B cell (primary cell): ENCODE measurements at regions not wholly inside any gene's neighbourhood (a gene's known extent, or its start where the extent isn't known, plus 50 kb on each side); places are given as distances from the start of the nearest gene placed in this dataset.

Experiments
- ATAC-seq: fragments of 200-7000 bp; cut with Tn5 transposase; one replicate; pipeline ENCODE4 v1.10.0; 2021; ENCODE audit warnings: low read depth, mild to moderate bottlenecking, moderate number of reproducible peaks, moderate library complexity
- CTCF ChIA-PET: fragments of 350-600 bp; sonication (Branson Sonifier 250); formaldehyde crosslinking; loops from one replicate; lab custom pipeline; 2021; ENCODE audit warnings: antibody characterized with exemption, inconsistent platforms; lab: Charles Lee
- POLR2A ChIA-PET: fragments of 350-600 bp; sonication (Branson Sonifier 250); formaldehyde crosslinking; loops from one replicate; lab custom pipeline; 2021; ENCODE audit warnings: antibody characterized with exemption; lab: Charles Lee
- DNase-seq: peaks from one replicate; pipeline ENCODE4 v3.0.0; 2013
- H2AFZ ChIP-seq: 2 replicates; pipeline ENCODE4 v1.6.1; 2012; ENCODE audit warnings: mild to moderate bottlenecking, low read depth, low read length; ENCODE audit not compliant: insufficient read depth, poor library complexity, severe bottlenecking
- H3K27ac ChIP-seq, 2 donors: 1 replicate in 1 of 2; 2 replicates in 1 of 2; pipeline ENCODE4 v1.5.1; 2012 to 2013; ENCODE audit warnings: low read length in 2 of 2, mild to moderate bottlenecking in 2 of 2, moderate library complexity in 1 of 2
- H3K27me3 ChIP-seq, 4 experiments: fragments of 200-600 bp in 1 of 4; sonication (generic) in 1 of 4; replicated peaks in 1 of 4; 1 replicate in 2 of 4; 2 replicates in 2 of 4; pipeline versions ENCODE4 v1.6.1 to v1.7.0; 2013 to 2016; ENCODE audit warnings: low read length in 3 of 4, mild to moderate bottlenecking in 2 of 4, mixed read lengths in 1 of 4, moderate library complexity in 1 of 4; ENCODE audit not compliant: insufficient read depth in 4 of 4, control insufficient read depth in 3 of 4; ENCODE audit errors: control extremely low read depth in 1 of 4
- H3K36me3 ChIP-seq, 2 experiments: replicated peaks in 1 of 2; 1 replicate in 1 of 2; 2 replicates in 1 of 2; pipeline versions ENCODE4 v1.6.1 to v1.7.1; 2013; ENCODE audit warnings: low read length in 1 of 2; ENCODE audit not compliant: insufficient read depth in 2 of 2, control insufficient read depth in 1 of 2; ENCODE audit errors: control extremely low read depth in 1 of 2, extremely low read depth in 1 of 2
- H3K4me1 ChIP-seq, 2 donors: fragments of 200-600 bp in 1 of 2; sonication (generic) in 1 of 2; 1 replicate in 1 of 2; 2 replicates in 1 of 2; pipeline versions ENCODE4 v1.5.1 to v1.6.1; 2013 to 2017; ENCODE audit warnings: low read length in 2 of 2; ENCODE audit not compliant: control insufficient read depth in 2 of 2, insufficient read depth in 2 of 2
- H3K4me2 ChIP-seq: replicated peaks from 2 replicates; pipeline ENCODE3; 2012; ENCODE audit warnings: mild to moderate bottlenecking, low read depth, low read length; ENCODE audit not compliant: poor library complexity, severe bottlenecking
- H3K4me3 ChIP-seq, 5 experiments: fragments of 200-600 bp in 1 of 5; sonication (generic) in 1 of 5; 1 replicate in 3 of 5; 2 replicates in 2 of 5; pipeline versions ENCODE4 v1.5.1 to v1.7.0; 2011 to 2016; ENCODE audit warnings: low read length in 4 of 5, mild to moderate bottlenecking in 4 of 5, low read depth in 2 of 5, control low read depth in 1 of 5, moderate library complexity in 1 of 5; ENCODE audit not compliant: insufficient read depth in 1 of 5; ENCODE audit errors: control extremely low read depth in 1 of 5, extremely low read depth in 1 of 5
- H3K79me2 ChIP-seq: fragments of 200-600 bp; sonication (generic); one replicate; pipeline ENCODE4 v1.6.0; 2016; ENCODE audit warnings: low read length; ENCODE audit not compliant: control insufficient read depth, insufficient read depth
- H3K9ac ChIP-seq: fragments of 200-600 bp; sonication (generic); 2 replicates; pipeline ENCODE4 v1.6.1; 2017; ENCODE audit warnings: mild to moderate bottlenecking, low read length, moderate library complexity
- H3K9me3 ChIP-seq, 3 donors: one replicate each; pipeline versions ENCODE4 v1.6.1 to v1.7.1; 2013; ENCODE audit warnings: low read length in 2 of 3; ENCODE audit not compliant: control insufficient read depth in 2 of 3, insufficient read depth in 1 of 3; ENCODE audit errors: control extremely low read depth in 1 of 3
- H4K20me1 ChIP-seq: 2 replicates; pipeline ENCODE4 v1.6.0; 2012; ENCODE audit warnings: mild to moderate bottlenecking, low read length; ENCODE audit not compliant: insufficient read depth, control insufficient read depth, poor library complexity, severe bottlenecking
- H3K27ac Mint-ChIP-seq: one replicate; pipeline ENCODE4 v1.8.0; 2021; ENCODE audit warnings: mixed read lengths
- H3K27me3 Mint-ChIP-seq: one replicate; pipeline ENCODE4 v1.8.0; 2021; ENCODE audit warnings: mixed read lengths
- H3K4me1 Mint-ChIP-seq: one replicate; pipeline ENCODE4 v1.8.0; 2021; ENCODE audit warnings: mixed read lengths
- H3K4me3 Mint-ChIP-seq: one replicate; pipeline ENCODE4 v1.8.0; 2021; ENCODE audit warnings: mixed read lengths
- H3K9me3 Mint-ChIP-seq: one replicate; pipeline ENCODE4 v1.8.0; 2022; ENCODE audit warnings: mixed read lengths; ENCODE audit not compliant: insufficient read depth
- EZH2 ChIP-seq: IDR thresholded peaks from 2 replicates; pipeline ENCODE4 v1.6.1; 2012; ENCODE audit warnings: borderline replicate concordance, low read depth, mild to moderate bottlenecking, moderate library complexity, low read length; ENCODE audit not compliant: insufficient read depth, poor library complexity, severe bottlenecking
- WGBS: methylation state at CpG from one replicate; pipeline ENCODE4 v1.1.5; 2013; ENCODE audit warnings: missing lambda C conversion rate; ENCODE audit not compliant: insufficient coverage; 5-methylcytosine and 5-hydroxymethylcytosine counted together
- intact Hi-C: fragments of 100-400 bp; cut with micrococcal nuclease; formaldehyde crosslinking; loops from one replicate; pipeline ENCODE4 v1.10.0; 2022
- TF ChIP-seq, protein P1 (sequence below): fragments of 200-600 bp; IDR thresholded peaks from one replicate; pipeline ENCODE4 v1.8.0; 2022; ENCODE audit warnings: antibody characterized with exemption, mild to moderate bottlenecking

DNA sequence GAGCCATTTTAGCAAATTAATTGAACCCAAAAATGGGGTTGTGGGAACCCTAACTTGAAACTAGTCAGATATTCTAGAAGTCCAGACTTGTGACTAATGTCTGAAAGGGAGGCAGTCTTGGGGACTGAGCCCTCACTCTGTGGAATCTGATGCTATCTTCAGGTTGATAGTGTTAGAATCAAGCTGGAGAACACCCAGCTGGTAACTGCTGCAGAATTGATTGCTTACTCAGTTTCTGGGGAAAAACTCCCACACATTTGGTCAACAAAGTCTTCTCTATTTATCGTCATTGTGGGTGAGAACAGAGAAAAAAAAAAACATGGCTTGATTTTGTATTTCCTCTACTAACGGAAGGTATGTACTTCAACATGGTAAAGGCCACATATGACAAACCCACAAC lies 1925.8 kb upstream of the CELF4 start:
- ChIA-PET CTCF (no interaction called here), POLR2A (no interaction called here)
- Mint-ChIP-seq H3K9me3 (peaks cover 8% of the 10 kb centered on the region), H3K4me3 (no peak overlapping the region), H3K27ac (no peak overlapping the region), H3K4me1 (no peaks in the 10 kb centered on the region), H3K27me3 (no peaks in the 10 kb centered on the region)
- Histone ChIP-seq H3K9me3 (peaks cover 0 to 3% (median 0%) of the 10 kb centered on the region in 3 donors), H3K36me3 (no peaks in the 10 kb centered on the region), H3K4me2 (no peak overlapping the region), H3K4me1 (no peaks in the 10 kb centered on the region), H3K27me3 (no peaks in the 10 kb centered on the region), H3K4me3 (no peak overlapping the region), H3K9ac (no peak overlapping the region), H2AFZ (no peak overlapping the region), H3K79me2 (no peaks in the 10 kb centered on the region), H4K20me1 (no peaks in the 10 kb centered on the region), H3K27ac (no peak overlapping the region)
- 80% methylated on average over 1 of the region's 2 CpGs for WGBS
- intact Hi-C loops = no loop called here
- no peak for ATAC-seq
- DNase-seq = no peak
- TF ChIP-seq, protein P1, sequence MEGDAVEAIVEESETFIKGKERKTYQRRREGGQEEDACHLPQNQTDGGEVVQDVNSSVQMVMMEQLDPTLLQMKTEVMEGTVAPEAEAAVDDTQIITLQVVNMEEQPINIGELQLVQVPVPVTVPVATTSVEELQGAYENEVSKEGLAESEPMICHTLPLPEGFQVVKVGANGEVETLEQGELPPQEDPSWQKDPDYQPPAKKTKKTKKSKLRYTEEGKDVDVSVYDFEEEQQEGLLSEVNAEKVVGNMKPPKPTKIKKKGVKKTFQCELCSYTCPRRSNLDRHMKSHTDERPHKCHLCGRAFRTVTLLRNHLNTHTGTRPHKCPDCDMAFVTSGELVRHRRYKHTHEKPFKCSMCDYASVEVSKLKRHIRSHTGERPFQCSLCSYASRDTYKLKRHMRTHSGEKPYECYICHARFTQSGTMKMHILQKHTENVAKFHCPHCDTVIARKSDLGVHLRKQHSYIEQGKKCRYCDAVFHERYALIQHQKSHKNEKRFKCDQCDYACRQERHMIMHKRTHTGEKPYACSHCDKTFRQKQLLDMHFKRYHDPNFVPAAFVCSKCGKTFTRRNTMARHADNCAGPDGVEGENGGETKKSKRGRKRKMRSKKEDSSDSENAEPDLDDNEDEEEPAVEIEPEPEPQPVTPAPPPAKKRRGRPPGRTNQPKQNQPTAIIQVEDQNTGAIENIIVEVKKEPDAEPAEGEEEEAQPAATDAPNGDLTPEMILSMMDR = no peak
- TF ChIP-seq EZH2 = no peak

DNA sequence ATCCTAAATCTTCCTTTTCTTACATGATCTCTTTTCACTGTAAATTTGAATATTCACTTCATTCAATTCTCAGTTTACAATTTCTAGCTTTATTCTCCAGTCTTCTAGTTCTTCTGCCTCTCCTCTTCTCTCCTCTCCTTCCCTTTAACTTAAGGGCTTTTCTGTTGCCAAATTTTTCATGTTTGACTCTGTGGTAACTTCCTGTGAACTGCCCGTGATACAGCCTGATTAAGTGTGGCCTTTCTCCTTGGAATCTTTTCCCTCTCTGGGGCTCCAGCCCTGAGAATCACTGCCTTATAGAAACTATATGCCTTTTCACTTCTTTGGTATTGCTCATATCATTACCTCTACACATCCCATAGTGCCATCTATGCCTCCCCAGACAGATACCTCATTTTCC lies 1923.8 kb upstream of the CELF4 start:
- peaks cover 0 to 3% (median 0%) of the 10 kb centered on the region in 3 donors for H3K9me3 ChIP-seq
- CTCF ChIA-PET = no interaction called here
- intact Hi-C loops = no loop called here
- H3K4me1 ChIP-seq = no peaks in the 10 kb centered on the region
- H3K4me1 Mint-ChIP-seq = no peaks in the 10 kb centered on the region
- no peak for ATAC-seq
- H3K27me3 Mint-ChIP-seq = no peaks in the 10 kb centered on the region
- no peaks in the 10 kb centered on the region for H4K20me1 ChIP-seq
- H3K27me3 ChIP-seq = no peaks in the 10 kb centered on the region
- no peak for TF ChIP-seq EZH2
- TF ChIP-seq, protein P1 = no peak
- no peak overlapping the region for H3K4me2 ChIP-seq
- POLR2A ChIA-PET = no interaction called here
- H3K27ac Mint-ChIP-seq = no peak overlapping the region
- no peak overlapping the region for H3K27ac ChIP-seq
- no peak for DNase-seq
- H3K36me3 ChIP-seq = no peaks in the 10 kb centered on the region
- no peak overlapping the region for H3K9ac ChIP-seq
- peaks cover 11% of the 10 kb centered on the region for H3K9me3 Mint-ChIP-seq
- no peak overlapping the region for H3K4me3 ChIP-seq
- WGBS = no CpG with 5 or more reads among the region's 1 CpG
- no peak overlapping the region for H2AFZ ChIP-seq
- no peaks in the 10 kb centered on the region for H3K79me2 ChIP-seq
- no peak overlapping the region for H3K4me3 Mint-ChIP-seq
